Activated CD4-positive, alpha-beta memory T cell treated with anti-CD3 and anti-CD28 coated beads for 36 hours (primary cell): ENCODE measurements at regions not wholly inside any gene's neighbourhood (a gene's known extent, or its start where the extent isn't known, plus 50 kb on each side); places are given as distances from the start of the nearest gene placed in this dataset.
A peak's percentile ranks its signal among the peaks of the same experiment; 100 is the strongest.

Experiments
- CTCF ChIA-PET: fragments of 350-600 bp; sonication (Branson Sonifier 250); formaldehyde crosslinking; loops from one replicate; lab custom pipeline; 2021; ENCODE audit warnings: antibody characterized with exemption, inconsistent platforms; lab: Charles Lee
- POLR2A ChIA-PET: fragments of 350-600 bp; sonication (Branson Sonifier 250); formaldehyde crosslinking; loops from one replicate; lab custom pipeline; 2021; ENCODE audit warnings: antibody characterized with exemption; lab: Charles Lee
- DNase-seq: peaks from one replicate; pipeline ENCODE4 v3.0.0-alpha.2; 2020
- H3K27ac Mint-ChIP-seq: one replicate; pipeline ENCODE4 v1.8.0; 2021; ENCODE audit warnings: mixed read lengths
- H3K27me3 Mint-ChIP-seq: one replicate; pipeline ENCODE4 v1.8.0; 2021; ENCODE audit warnings: mixed read lengths
- H3K36me3 Mint-ChIP-seq: one replicate; pipeline ENCODE4 v1.8.0; 2021; ENCODE audit warnings: mixed read lengths
- H3K4me1 Mint-ChIP-seq: one replicate; pipeline ENCODE4 v1.8.0; 2021; ENCODE audit warnings: low read depth, mixed read lengths
- H3K4me3 Mint-ChIP-seq: one replicate; pipeline ENCODE4 v1.8.0; 2021; ENCODE audit warnings: mild to moderate bottlenecking, mixed read lengths
- H3K9me3 Mint-ChIP-seq: one replicate; pipeline ENCODE4 v1.8.0; 2021; ENCODE audit warnings: mixed read lengths
- intact Hi-C: fragments of 100-400 bp; cut with micrococcal nuclease; formaldehyde crosslinking; loops from one replicate; pipeline ENCODE4 v1.15.1; 2023

- intact Hi-C loops = no loop called here
- CTCF ChIA-PET = no interaction called here
- no peaks in the 10 kb centered on the region for H3K27me3 Mint-ChIP-seq
- H3K27ac Mint-ChIP-seq = no peak overlapping the region
- H3K4me3 Mint-ChIP-seq = no peak overlapping the region
- POLR2A ChIA-PET = no interaction called here
- peaks cover 10% of the 10 kb centered on the region for H3K4me1 Mint-ChIP-seq
- no peak for DNase-seq
- H3K36me3 Mint-ChIP-seq = peaks cover 2% of the 10 kb centered on the region
- H3K9me3 Mint-ChIP-seq = peaks cover 4% of the 10 kb centered on the region
Observed at GRCh38 chr3:106239195-106239697, 370.4 kb upstream of the CBLB start.

- CTCF ChIA-PET = no interaction called here
- POLR2A ChIA-PET = interaction anchor here (1.0 kb wide), 1 partner anchor 27 kb away, joined by 3 read pairs; no protein-coding TSS in a partner anchor
- no peak for DNase-seq
- H3K27ac Mint-ChIP-seq = no peak overlapping the region
- peaks cover 5% of the 10 kb centered on the region for H3K4me1 Mint-ChIP-seq
- peaks cover 5% of the 10 kb centered on the region for H3K36me3 Mint-ChIP-seq
- intact Hi-C loops = no loop called here
- H3K4me3 Mint-ChIP-seq = no peak overlapping the region
- H3K9me3 Mint-ChIP-seq = peaks cover 4% of the 10 kb centered on the region
- H3K27me3 Mint-ChIP-seq = no peaks in the 10 kb centered on the region
Observed at GRCh38 chr3:106241593-106241992, 372.8 kb upstream of the CBLB start.

DNA sequence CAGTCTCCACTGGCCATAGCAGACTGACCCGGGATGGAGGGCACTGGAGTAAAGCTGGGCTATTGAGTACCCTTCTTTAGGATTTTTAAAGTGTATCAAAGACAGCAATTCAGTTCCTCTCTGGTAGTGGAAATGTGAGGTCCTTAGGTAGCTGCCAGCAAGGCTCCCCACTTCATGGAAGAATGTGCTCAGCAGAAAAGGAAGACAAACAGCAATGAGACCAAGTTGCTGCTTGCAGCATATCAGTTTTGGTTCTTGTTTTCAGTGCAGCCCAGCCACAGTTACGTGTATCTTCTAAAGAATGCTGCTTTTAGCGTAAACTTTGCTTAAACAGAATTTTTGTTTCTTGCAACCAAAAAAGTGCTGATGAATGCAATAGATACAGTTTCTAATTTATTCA is 374.0 kb upstream of the CBLB start:
- H3K4me1 Mint-ChIP-seq = peaks cover 5% of the 10 kb centered on the region
- peak; percentile 16 for DNase-seq
- H3K27me3 Mint-ChIP-seq = no peaks in the 10 kb centered on the region
- ChIA-PET CTCF (interaction anchor here (0.7 kb wide), 1 partner anchor 366 kb away, joined by 3 read pairs; no protein-coding TSS in a partner anchor), POLR2A (no interaction called here)
- no peak overlapping the region for H3K27ac Mint-ChIP-seq
- no peaks in the 10 kb centered on the region for H3K9me3 Mint-ChIP-seq
- intact Hi-C loops = no loop called here
- no peak overlapping the region for H3K4me3 Mint-ChIP-seq
- peaks cover 2% of the 10 kb centered on the region for H3K36me3 Mint-ChIP-seq

DNA sequence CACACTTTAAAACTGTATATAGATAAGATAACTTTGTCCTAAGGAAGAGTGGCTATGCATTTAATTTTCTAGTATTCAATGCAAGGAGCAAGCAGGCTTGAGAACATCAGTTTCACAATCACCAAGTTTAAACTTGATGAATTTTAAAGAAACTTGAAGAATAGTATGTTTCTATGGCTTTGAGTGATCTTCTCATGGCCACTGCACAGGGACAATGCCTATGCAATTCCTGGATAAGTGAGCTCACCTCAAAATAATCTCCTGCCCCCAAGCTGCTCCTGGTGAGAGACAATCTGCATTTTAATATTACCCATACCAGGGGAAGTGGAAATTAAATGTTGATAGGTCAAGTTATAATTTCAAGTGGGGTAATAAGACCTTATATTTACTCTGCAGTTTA is 376.6 kb upstream of the CBLB start:
- Mint-ChIP-seq H3K9me3 (peaks cover 4% of the 10 kb centered on the region), H3K36me3 (peaks cover 5% of the 10 kb centered on the region), H3K4me3 (no peak overlapping the region), H3K27ac (no peak overlapping the region), H3K4me1 (peaks cover 16% of the 10 kb centered on the region), H3K27me3 (no peaks in the 10 kb centered on the region)
- CTCF ChIA-PET = no interaction called here
- POLR2A ChIA-PET = no interaction called here
- intact Hi-C loops = loop anchor here (5.0 kb wide), 1 partner anchor 52 kb away; no protein-coding TSS in a partner anchor
- DNase-seq = no peak

DNA sequence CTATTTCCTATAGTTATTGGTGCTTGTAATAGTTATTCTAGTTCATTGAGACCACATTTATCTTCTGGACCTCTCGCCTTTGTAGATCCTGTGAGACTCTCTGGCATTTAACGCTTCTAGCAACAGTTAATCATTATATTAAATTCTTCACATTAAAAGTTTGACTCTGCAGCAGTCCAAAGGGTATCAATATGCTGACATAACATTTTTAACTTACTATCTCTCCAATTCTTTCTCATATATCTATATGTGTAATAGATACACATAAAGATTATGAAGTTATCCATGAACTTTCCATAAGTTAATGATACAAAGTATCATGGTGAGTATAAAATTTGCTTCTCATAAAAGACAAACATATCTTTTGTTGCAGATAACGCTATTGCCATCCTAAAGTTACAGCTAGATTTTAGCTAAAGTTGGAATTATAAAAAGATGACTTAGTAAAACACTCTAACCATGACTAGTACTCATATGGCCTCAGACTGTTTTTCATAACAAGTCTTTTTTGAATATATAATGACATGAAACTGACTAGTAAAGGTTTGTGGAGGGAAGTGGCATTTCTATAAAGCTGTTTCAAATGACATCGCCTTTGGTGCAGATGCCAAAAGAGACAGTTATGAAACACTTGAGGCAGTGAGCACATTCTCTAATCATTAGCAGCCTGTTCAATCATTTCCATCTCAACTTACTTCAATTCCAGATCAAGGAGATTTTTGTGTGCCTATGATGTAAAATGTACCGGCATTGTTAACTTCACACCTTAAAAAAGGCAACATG is 379.3 kb upstream of the CBLB start:
- DNase-seq = no peak
- H3K9me3 Mint-ChIP-seq = peaks cover 17% of the 10 kb centered on the region

GRCh38 chr3:106249159-106249558 is 380.3 kb upstream of the CBLB start:
- intact Hi-C loops = loop anchor here (2.0 to 5.0 kb wide), 3 partner anchors 18 to 48 kb away; no protein-coding TSS in a partner anchor
- peaks cover 17% of the 10 kb centered on the region for H3K9me3 Mint-ChIP-seq
- peaks cover 11% of the 10 kb centered on the region for H3K4me1 Mint-ChIP-seq
- no peak overlapping the region for H3K27ac Mint-ChIP-seq
- ChIA-PET CTCF (no interaction called here), POLR2A (no interaction called here)
- peaks cover 17% of the 10 kb centered on the region for H3K36me3 Mint-ChIP-seq
- DNase-seq = no peak
- no peak overlapping the region for H3K4me3 Mint-ChIP-seq
- no peaks in the 10 kb centered on the region for H3K27me3 Mint-ChIP-seq

More for the DNA sequence above, 379.3 kb upstream of the CBLB start:
- Mint-ChIP-seq H3K4me1 (peaks cover 11% of the 10 kb centered on the region), H3K27ac (no peak overlapping the region), H3K36me3 (peaks cover 17% of the 10 kb centered on the region), H3K4me3 (no peak overlapping the region), H3K27me3 (no peaks in the 10 kb centered on the region)
- intact Hi-C loops = loop anchor here (2.0 to 5.0 kb wide), 3 partner anchors 17 to 49 kb away; no protein-coding TSS in a partner anchor
- CTCF ChIA-PET = interaction anchor here (1.2 kb wide), 1 partner anchor 34 kb away, joined by 3 read pairs; no protein-coding TSS in a partner anchor
- POLR2A ChIA-PET = no interaction called here

DNA sequence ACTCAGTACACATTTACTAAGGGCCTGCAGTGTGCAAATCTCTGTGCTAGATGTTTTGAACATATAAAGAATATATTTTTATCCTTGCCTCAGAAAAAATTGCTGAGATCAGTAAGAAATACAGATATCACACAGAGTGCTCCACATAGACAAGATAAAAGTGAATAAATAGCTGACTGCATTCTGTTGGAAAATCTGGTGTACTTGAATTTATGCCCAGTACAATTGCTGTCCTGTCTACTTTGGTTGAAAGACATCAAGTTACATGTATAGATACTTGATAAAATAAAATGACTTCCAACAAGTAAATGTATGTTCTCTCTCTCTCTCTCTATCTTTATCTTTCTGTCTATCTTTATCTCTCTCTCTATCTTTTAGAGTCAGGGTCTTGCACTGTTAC is 381.2 kb upstream of the CBLB start:
- no peak overlapping the region for H3K4me3 Mint-ChIP-seq
- no peaks in the 10 kb centered on the region for H3K27me3 Mint-ChIP-seq
- H3K36me3 Mint-ChIP-seq = peaks cover 17% of the 10 kb centered on the region
- H3K27ac Mint-ChIP-seq = no peak overlapping the region
- intact Hi-C loops = loop anchor here (2.0 to 5.0 kb wide), 3 partner anchors 19 to 47 kb away; no protein-coding TSS in a partner anchor
- ChIA-PET POLR2A (no interaction called here), CTCF (interaction anchor here (0.9 kb wide), 1 partner anchor 30 kb away, joined by 5 read pairs; no protein-coding TSS in a partner anchor)
- H3K4me1 Mint-ChIP-seq = peaks cover 11% of the 10 kb centered on the region
- peaks cover 17% of the 10 kb centered on the region for H3K9me3 Mint-ChIP-seq
- no peak for DNase-seq

GRCh38 chr3:106251160-106251892 is 382.5 kb upstream of the CBLB start:
- peaks cover 17% of the 10 kb centered on the region for H3K36me3 Mint-ChIP-seq
- no peak for DNase-seq
- no peaks in the 10 kb centered on the region for H3K27me3 Mint-ChIP-seq
- intact Hi-C loops = no loop called here
- ChIA-PET CTCF (interaction anchor here (0.6 to 0.9 kb wide), 2 partner anchors 29 to 35 kb away, joined by 3 to 5 read pairs; no protein-coding TSS in a partner anchor), POLR2A (no interaction called here)
- H3K4me3 Mint-ChIP-seq = no peak overlapping the region
- H3K9me3 Mint-ChIP-seq = peaks cover 17% of the 10 kb centered on the region
- peaks cover 11% of the 10 kb centered on the region for H3K4me1 Mint-ChIP-seq
- H3K27ac Mint-ChIP-seq = no peak overlapping the region

- Mint-ChIP-seq H3K4me3 (no peak overlapping the region), H3K27ac (no peak overlapping the region), H3K4me1 (no peaks in the 10 kb centered on the region), H3K9me3 (peaks cover 12% of the 10 kb centered on the region), H3K36me3 (peaks cover 13% of the 10 kb centered on the region), H3K27me3 (no peaks in the 10 kb centered on the region)
- ChIA-PET CTCF (interaction anchor here (0.8 kb wide), 1 partner anchor 13 kb away, joined by 3 read pairs; no protein-coding TSS in a partner anchor), POLR2A (no interaction called here)
- no peak for DNase-seq
- intact Hi-C loops = no loop called here
Observed at GRCh38 chr3:106255870-106256248, 387.0 kb upstream of the CBLB start.

GRCh38 chr3:106256249-106256957 is 387.6 kb upstream of the CBLB start:
- ChIA-PET CTCF (no interaction called here), POLR2A (no interaction called here)

DNA sequence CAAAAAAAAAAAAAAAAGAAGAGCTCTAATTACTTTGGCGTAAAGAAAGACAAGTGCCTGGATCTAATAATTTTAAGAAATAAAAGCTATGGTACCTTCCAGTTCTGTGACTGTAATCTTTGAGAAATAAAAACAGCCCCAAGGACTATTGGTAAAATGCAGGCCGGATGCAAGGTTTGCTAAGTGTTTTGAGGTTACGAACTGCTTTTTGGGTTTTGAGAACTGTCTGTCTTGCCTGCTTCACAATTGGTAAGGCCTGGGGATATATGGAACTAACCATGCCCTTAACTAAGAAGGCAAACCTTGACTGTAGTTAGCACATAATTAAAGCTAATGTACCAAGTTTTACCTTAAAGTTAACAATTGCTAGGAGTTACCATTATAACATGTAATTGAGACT is 388.4 kb upstream of the CBLB start:
- H3K4me1 Mint-ChIP-seq = peaks cover 3% of the 10 kb centered on the region
- no peak for DNase-seq
- H3K27me3 Mint-ChIP-seq = no peaks in the 10 kb centered on the region
- intact Hi-C loops = no loop called here
- H3K4me3 Mint-ChIP-seq = no peak overlapping the region
- CTCF ChIA-PET = no interaction called here
- H3K27ac Mint-ChIP-seq = no peak overlapping the region
- POLR2A ChIA-PET = no interaction called here
- H3K9me3 Mint-ChIP-seq = peaks cover 2% of the 10 kb centered on the region
- peaks cover 4% of the 10 kb centered on the region for H3K36me3 Mint-ChIP-seq

More at GRCh38 chr3:106256249-106256957, 387.6 kb upstream of the CBLB start:
- Mint-ChIP-seq H3K4me1 (no peaks in the 10 kb centered on the region), H3K27ac (no peak overlapping the region), H3K36me3 (peaks cover 7% of the 10 kb centered on the region), H3K4me3 (no peak overlapping the region), H3K9me3 (peaks cover 6% of the 10 kb centered on the region), H3K27me3 (no peaks in the 10 kb centered on the region)
- DNase-seq = no peak
- intact Hi-C loops = no loop called here
